H9 (cell line): ENCODE measurements at regions not wholly inside any gene's neighbourhood (a gene's known extent, or its start where the extent isn't known, plus 50 kb on each side); places are given as distances from the start of the nearest gene placed in this dataset.

Experiments used
- DNase-seq: peaks from one replicate; pipeline ENCODE4 v3.0.0-alpha.2; 2017
- H2AFZ ChIP-seq: one replicate; pipeline ENCODE4 v1.6.1; 2013; ENCODE audit warnings: mild to moderate bottlenecking, low read length, control low read depth, moderate library complexity
- H2AK5ac ChIP-seq: 2 replicates; pipeline ENCODE4 v1.6.1; 2013; ENCODE audit warnings: low read length, control low read depth, mixed read lengths; ENCODE audit not compliant: insufficient read length
- H2BK120ac ChIP-seq: one replicate; pipeline ENCODE4 v1.6.1; 2013; ENCODE audit warnings: low read depth, mild to moderate bottlenecking, low read length, control low read depth, inconsistent platforms; ENCODE audit not compliant: poor library complexity, severe bottlenecking
- H2BK12ac ChIP-seq: 2 replicates; pipeline ENCODE4 v1.6.1; 2013; ENCODE audit warnings: low read length, control low read depth, mixed read lengths, low read depth; ENCODE audit not compliant: insufficient read length
- H2BK15ac ChIP-seq: 2 replicates; pipeline ENCODE4 v1.6.1; 2013; ENCODE audit warnings: low read depth, low read length, control low read depth
- H2BK20ac ChIP-seq: one replicate; pipeline ENCODE4 v1.6.1; 2013; ENCODE audit warnings: low read depth, mild to moderate bottlenecking, low read length, control low read depth, inconsistent platforms; ENCODE audit not compliant: poor library complexity, severe bottlenecking
- H2BK5ac ChIP-seq: 2 replicates; pipeline ENCODE4 v1.6.1; 2013; ENCODE audit warnings: low read length, control low read depth, mixed read lengths; ENCODE audit not compliant: insufficient read length
- H3K14ac ChIP-seq: 2 replicates; pipeline ENCODE4 v1.6.1; 2013; ENCODE audit warnings: low read length, control low read depth; ENCODE audit not compliant: insufficient read depth
- H3K18ac ChIP-seq: 2 replicates; pipeline ENCODE4 v1.6.1; 2013; ENCODE audit warnings: low read depth, mild to moderate bottlenecking, mixed read lengths, low read length, control low read depth; ENCODE audit not compliant: insufficient read length
- H3K23ac ChIP-seq: 2 replicates; pipeline ENCODE4 v1.6.1; 2013; ENCODE audit warnings: low read length, control low read depth, mixed read lengths, low read depth; ENCODE audit not compliant: insufficient read length
- H3K23me2 ChIP-seq: 2 replicates; pipeline ENCODE4 v1.6.1; 2013; ENCODE audit warnings: low read depth, mild to moderate bottlenecking, mixed read lengths, low read length, control low read depth; ENCODE audit not compliant: insufficient read length, poor library complexity, severe bottlenecking
- H3K27ac ChIP-seq: 2 replicates; pipeline ENCODE4 v1.5.1; 2013; ENCODE audit warnings: low read length, control low read depth, mixed read lengths, low read depth; ENCODE audit not compliant: insufficient read length
- H3K27me3 ChIP-seq: 2 replicates; pipeline ENCODE4 v1.6.1; 2013; ENCODE audit warnings: low read length, control low read depth, inconsistent platforms; ENCODE audit not compliant: insufficient read depth
- H3K4ac ChIP-seq: 2 replicates; pipeline ENCODE4 v1.6.1; 2013; ENCODE audit warnings: low read depth, mild to moderate bottlenecking, control low read depth, inconsistent platforms, low read length, moderate library complexity
- H3K4me1 ChIP-seq: 2 replicates; pipeline ENCODE4 v1.6.1; 2013; ENCODE audit warnings: low read length, control low read depth, inconsistent platforms; ENCODE audit not compliant: insufficient read depth
- H3K4me2 ChIP-seq: 2 replicates; pipeline ENCODE4 v1.6.1; 2013; ENCODE audit warnings: low read length, control low read depth, mixed read lengths; ENCODE audit not compliant: insufficient read length, insufficient read depth
- H3K56ac ChIP-seq: 2 replicates; pipeline ENCODE4 v1.6.1; 2013; ENCODE audit warnings: low read depth, mild to moderate bottlenecking, mixed read lengths, low read length, control low read depth; ENCODE audit not compliant: insufficient read length
- H3K79me1 ChIP-seq: 2 replicates; pipeline ENCODE4 v1.6.1; 2013; ENCODE audit warnings: low read depth, mild to moderate bottlenecking, moderate library complexity, low read length, control low read depth, inconsistent platforms; ENCODE audit not compliant: insufficient read depth, poor library complexity, severe bottlenecking
- H3K79me2 ChIP-seq: 2 replicates; pipeline ENCODE4 v1.6.1; 2013; ENCODE audit warnings: low read length, control low read depth, inconsistent platforms; ENCODE audit not compliant: insufficient read depth
- H3K9ac ChIP-seq: 2 replicates; pipeline ENCODE4 v1.6.1; 2013; ENCODE audit warnings: low read length, control low read depth, mixed read lengths; ENCODE audit not compliant: insufficient read length; ENCODE audit errors: extremely low read depth
- H3K9me3 ChIP-seq: one replicate; pipeline ENCODE4 v1.6.1; 2013; ENCODE audit warnings: low read depth, low read length, inconsistent platforms; ENCODE audit not compliant: control insufficient read depth
- H3T11ph ChIP-seq: one replicate; pipeline ENCODE4 v1.6.1; 2013; ENCODE audit warnings: mild to moderate bottlenecking, low read length, control low read depth, inconsistent platforms
- H4K20me1 ChIP-seq: one replicate; pipeline ENCODE4 v1.6.1; 2013; ENCODE audit not compliant: control insufficient read depth, insufficient read length, insufficient read depth
- H4K5ac ChIP-seq: 2 replicates; pipeline ENCODE4 v1.6.1; 2013; ENCODE audit warnings: low read depth, mild to moderate bottlenecking, mixed read lengths, low read length, control low read depth; ENCODE audit not compliant: insufficient read length
- H4K8ac ChIP-seq: replicated peaks from 2 replicates; pipeline ENCODE4 v1.6.1; 2013; ENCODE audit warnings: low read length, control low read depth, mixed read lengths, low read depth; ENCODE audit not compliant: insufficient read length
- H4K91ac ChIP-seq: 2 replicates; pipeline ENCODE4 v1.6.1; 2013; ENCODE audit warnings: low read depth, mild to moderate bottlenecking, moderate library complexity, mixed read lengths, low read length, control low read depth; ENCODE audit not compliant: insufficient read length
- H3K27ac Mint-ChIP-seq, 3 experiments: 2 replicates in 2 of 3; 3 replicates in 1 of 3; pipeline ENCODE4 v1.8.0; 2020 to 2021; ENCODE audit warnings: mixed read lengths in 3 of 3, mild to moderate bottlenecking in 1 of 3, moderate library complexity in 1 of 3
- H3K27me3 Mint-ChIP-seq: 2 replicates; pipeline ENCODE4 v1.8.0; 2021; ENCODE audit warnings: low read depth, mild to moderate bottlenecking, moderate library complexity, mixed read lengths
- H3K36me3 Mint-ChIP-seq, 3 experiments: 2 replicates in 2 of 3; 3 replicates in 1 of 3; pipeline ENCODE4 v1.8.0; 2020 to 2021; ENCODE audit warnings: low read depth in 3 of 3, mixed read lengths in 3 of 3; ENCODE audit not compliant: insufficient read depth in 1 of 3
- H3K4me1 Mint-ChIP-seq, 2 experiments: 2 replicates each; pipeline ENCODE4 v1.8.0; 2020; ENCODE audit warnings: mixed read lengths in 2 of 2
- H3K4me3 Mint-ChIP-seq, 2 experiments: 2 replicates in 1 of 2; 3 replicates in 1 of 2; pipeline ENCODE4 v1.8.0; 2020 to 2021; ENCODE audit warnings: mild to moderate bottlenecking in 2 of 2, mixed read lengths in 2 of 2, moderate library complexity in 1 of 2
- H3K9me3 Mint-ChIP-seq, 2 experiments: 2 replicates in 1 of 2; 3 replicates in 1 of 2; pipeline ENCODE4 v1.8.0; 2020; ENCODE audit warnings: mild to moderate bottlenecking in 2 of 2, mixed read lengths in 2 of 2, moderate library complexity in 1 of 2
- CTCF ChIP-seq: fragments of 200-600 bp; sonication (generic); conservative IDR thresholded peaks from 3 replicates; pipeline ENCODE4 v1.8.0; 2021; ENCODE audit warnings: antibody characterized with exemption, mild to moderate bottlenecking
- WGBS: extraction: QIAGEN DNeasy Blood & Tissue Kit; methylation state at CpG from one replicate; pipeline ENCODE4 v1.1.7; 2013; ENCODE audit warnings: missing lambda C conversion rate, low lambda C conversion rate, mixed read lengths; ENCODE audit not compliant: insufficient read length; ENCODE audit errors: extremely low coverage; 5-methylcytosine and 5-hydroxymethylcytosine counted together

- Histone ChIP-seq H4K5ac (no peak overlapping the region), H3T11ph (no peak overlapping the region)
These were observed 75.6 kb upstream of the AGA start for GRCh38 chr4:177517862-177518261.

More at GRCh38 chr4:177517862-177518261, 75.6 kb upstream of the AGA start:
- H3K79me1 ChIP-seq, result no peaks in the 10 kb centered on the region
- H2BK12ac ChIP-seq, result no peak overlapping the region
- peaks cover 0 to 7% of the 10 kb centered on the region in 2 experiments; a peak in 1 of 5 replicates for H3K9me3 Mint-ChIP-seq
- H4K91ac ChIP-seq, result no peak overlapping the region
- no peaks in the 10 kb centered on the region for H3K27me3 ChIP-seq
- no peak for DNase-seq
- H3K9ac ChIP-seq, result no peak overlapping the region
- no peak overlapping the region for H2AK5ac ChIP-seq
- H3K14ac ChIP-seq, result no peak overlapping the region
- no peak for TF ChIP-seq CTCF
- no peak overlapping the region for H3K18ac ChIP-seq
- H3K4me3 Mint-ChIP-seq, result no peak overlapping the region
- no peak overlapping the region for H3K27ac ChIP-seq
- H2BK15ac ChIP-seq, result no peak overlapping the region
- no peak overlapping the region for H3K27ac Mint-ChIP-seq
- no CpG with 5 or more reads among the region's 2 CpGs for WGBS
- H3K27me3 Mint-ChIP-seq, result no peaks in the 10 kb centered on the region
- H3K4me1 Mint-ChIP-seq, result no peaks in the 10 kb centered on the region
- no peaks in the 10 kb centered on the region for H3K9me3 ChIP-seq
- no peak overlapping the region for H3K23ac ChIP-seq
- H4K8ac ChIP-seq, result no peak overlapping the region
- H3K4ac ChIP-seq, result no peak overlapping the region
- H3K56ac ChIP-seq, result no peak overlapping the region
- H3K4me1 ChIP-seq, result no peaks in the 10 kb centered on the region
- H2BK120ac ChIP-seq, result no peak overlapping the region
- H2BK5ac ChIP-seq, result no peak overlapping the region
- no peaks in the 10 kb centered on the region for H3K79me2 ChIP-seq
- no peak overlapping the region for H2AFZ ChIP-seq
- H2BK20ac ChIP-seq, result no peak overlapping the region
- H4K20me1 ChIP-seq, result no peaks in the 10 kb centered on the region
- no peaks in the 10 kb centered on the region for H3K23me2 ChIP-seq
- peaks cover 0 to 2% (median 0%) of the 10 kb centered on the region in 3 experiments; a peak in 1 of 7 replicates for H3K36me3 Mint-ChIP-seq
- no peak overlapping the region for H3K4me2 ChIP-seq
